ENCODE measurements at regions not wholly inside any gene's neighbourhood (a gene's known extent, or its start where the extent isn't known, plus 50 kb on each side); places are given as distances from the start of the nearest gene placed in this dataset.

GRCh38 chr11:92387859-92388258, 163.2 kb downstream of the FAT3 start:
- DNase-seq: no peak
- H3K9me3 ChIP-seq: no peaks in the 10 kb centered on the region
- H3K4me3 ChIP-seq (ENCODE audit: low read depth, low read length): no peak overlapping the region
- TF ChIP-seq, protein P1, sequence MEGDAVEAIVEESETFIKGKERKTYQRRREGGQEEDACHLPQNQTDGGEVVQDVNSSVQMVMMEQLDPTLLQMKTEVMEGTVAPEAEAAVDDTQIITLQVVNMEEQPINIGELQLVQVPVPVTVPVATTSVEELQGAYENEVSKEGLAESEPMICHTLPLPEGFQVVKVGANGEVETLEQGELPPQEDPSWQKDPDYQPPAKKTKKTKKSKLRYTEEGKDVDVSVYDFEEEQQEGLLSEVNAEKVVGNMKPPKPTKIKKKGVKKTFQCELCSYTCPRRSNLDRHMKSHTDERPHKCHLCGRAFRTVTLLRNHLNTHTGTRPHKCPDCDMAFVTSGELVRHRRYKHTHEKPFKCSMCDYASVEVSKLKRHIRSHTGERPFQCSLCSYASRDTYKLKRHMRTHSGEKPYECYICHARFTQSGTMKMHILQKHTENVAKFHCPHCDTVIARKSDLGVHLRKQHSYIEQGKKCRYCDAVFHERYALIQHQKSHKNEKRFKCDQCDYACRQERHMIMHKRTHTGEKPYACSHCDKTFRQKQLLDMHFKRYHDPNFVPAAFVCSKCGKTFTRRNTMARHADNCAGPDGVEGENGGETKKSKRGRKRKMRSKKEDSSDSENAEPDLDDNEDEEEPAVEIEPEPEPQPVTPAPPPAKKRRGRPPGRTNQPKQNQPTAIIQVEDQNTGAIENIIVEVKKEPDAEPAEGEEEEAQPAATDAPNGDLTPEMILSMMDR (IDR thresholded peaks at IDR 0.05; ENCODE audit: low read depth, low read length): no peak
- no peaks in the 10 kb centered on the region for H3K36me3 ChIP-seq
- peaks cover 16% of the 10 kb centered on the region for H3K4me1 ChIP-seq
- no peaks in the 10 kb centered on the region for H3K27me3 ChIP-seq

- H3K4me3 ChIP-seq (ENCODE audit: low read depth, low read length): no peak overlapping the region
- H3K27me3 ChIP-seq: no peaks in the 10 kb centered on the region
- TF ChIP-seq, protein P1 (IDR thresholded peaks at IDR 0.05; ENCODE audit: low read depth, low read length): peak; percentile 31; the same call in 1 of the 2 replicates
- DNase-seq: no peak
- H3K36me3 ChIP-seq: no peaks in the 10 kb centered on the region
- H3K4me1 ChIP-seq: peaks cover 16% of the 10 kb centered on the region
- no peaks in the 10 kb centered on the region for H3K9me3 ChIP-seq
Measured at GRCh38 chr11:92388380-92388779, 163.8 kb downstream of the FAT3 start.

- Histone ChIP-seq H3K4me1 (peaks cover 5% of the 10 kb centered on the region), H3K27me3 (no peaks in the 10 kb centered on the region), H3K4me3 (ENCODE audit: low read depth, low read length) (no peak overlapping the region), H3K36me3 (no peaks in the 10 kb centered on the region), H3K9me3 (no peaks in the 10 kb centered on the region)
- TF ChIP-seq, protein P1 (IDR thresholded peaks at IDR 0.05; ENCODE audit: low read depth, low read length): no peak
- no peak for DNase-seq
Measured at GRCh38 chr11:92390783-92391182, 166.2 kb downstream of the FAT3 start.

DNA sequence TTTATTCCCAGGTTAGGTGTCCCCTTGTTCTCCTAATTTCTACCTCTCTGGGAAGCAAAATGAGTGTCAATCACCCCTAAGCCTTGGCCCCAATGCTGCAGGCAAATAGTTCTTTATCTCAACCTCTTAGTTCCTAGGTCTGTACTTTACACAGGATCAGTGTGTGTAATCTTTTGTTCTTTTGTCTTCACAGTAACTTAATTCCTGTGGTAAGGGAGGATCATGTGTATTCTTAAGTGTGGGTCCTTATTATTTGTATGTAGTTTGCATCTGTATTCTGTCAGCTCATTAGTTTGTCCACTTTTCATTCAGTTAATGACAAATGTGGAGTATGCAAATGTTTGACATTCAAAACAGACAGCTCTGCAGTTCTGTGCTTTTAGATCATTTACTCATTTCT, 166.7 kb downstream of the FAT3 start:
- TF ChIP-seq, protein P1 (IDR thresholded peaks at IDR 0.05; ENCODE audit: low read depth, low read length): no peak
- no peaks in the 10 kb centered on the region for H3K27me3 ChIP-seq
- H3K4me1 ChIP-seq: peaks cover 5% of the 10 kb centered on the region
- no peaks in the 10 kb centered on the region for H3K9me3 ChIP-seq
- H3K36me3 ChIP-seq: no peaks in the 10 kb centered on the region
- no peak overlapping the region for H3K4me3 ChIP-seq (ENCODE audit: low read depth, low read length)
- DNase-seq: no peak

DNA sequence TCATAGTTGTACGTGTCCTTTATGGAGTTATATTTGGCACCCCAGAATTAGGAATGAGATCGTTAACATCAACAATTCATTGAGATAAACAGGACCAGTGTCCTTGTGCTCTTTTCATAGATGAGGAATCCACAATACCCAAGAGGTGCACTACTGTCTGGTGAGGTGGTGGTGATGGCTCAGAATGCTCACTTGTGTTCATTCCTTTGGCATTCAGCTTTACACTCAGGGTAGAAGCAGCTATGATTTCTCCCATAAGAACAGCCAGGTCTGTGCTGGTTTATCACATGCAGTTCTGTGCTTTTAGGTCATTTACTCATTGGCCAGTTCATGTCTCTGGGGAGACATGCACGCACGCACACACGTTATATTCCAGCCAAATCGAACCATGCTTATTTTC, 167.2 kb downstream of the FAT3 start:
- Histone ChIP-seq H3K4me3 (ENCODE audit: low read depth, low read length) (no peak overlapping the region), H3K4me1 (peaks cover 5% of the 10 kb centered on the region), H3K9me3 (no peaks in the 10 kb centered on the region), H3K27me3 (no peaks in the 10 kb centered on the region), H3K36me3 (no peaks in the 10 kb centered on the region)
- TF ChIP-seq, protein P1 (IDR thresholded peaks at IDR 0.05; ENCODE audit: low read depth, low read length): no peak
- no peak for DNase-seq

DNA sequence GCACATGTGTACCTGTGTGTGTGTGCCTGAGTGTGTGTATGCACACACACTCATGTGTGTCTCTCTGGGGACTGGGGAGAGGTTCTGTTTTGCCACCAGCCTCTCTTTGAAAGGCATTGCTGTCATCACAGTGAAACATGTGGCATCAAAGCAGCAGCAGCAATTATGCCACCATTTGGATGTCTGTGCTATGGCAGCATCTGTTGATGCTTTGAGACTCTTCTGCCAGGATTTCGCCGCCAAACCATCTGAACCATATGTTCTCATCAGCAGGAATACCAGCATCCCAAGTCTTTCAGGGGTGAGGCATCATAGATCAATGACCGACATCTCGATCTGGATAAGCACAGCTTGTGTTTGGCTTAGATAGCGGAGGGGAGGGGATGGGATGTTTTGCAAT, 168.6 kb downstream of the FAT3 start:
- DNase-seq: no peak
- Histone ChIP-seq H3K4me3 (ENCODE audit: low read depth, low read length) (no peak overlapping the region), H3K36me3 (no peaks in the 10 kb centered on the region), H3K9me3 (no peaks in the 10 kb centered on the region), H3K27me3 (no peaks in the 10 kb centered on the region), H3K4me1 (peaks cover 5% of the 10 kb centered on the region)
- TF ChIP-seq, protein P1 (IDR thresholded peaks at IDR 0.05; ENCODE audit: low read depth, low read length): no peak
